Ishikawa (cell line): ENCODE measurements at regions not wholly inside any gene's neighbourhood (a gene's known extent, or its start where the extent isn't known, plus 50 kb on each side); places are given as distances from the start of the nearest gene placed in this dataset.

Experiments
- CEBPB ChIP-seq: IDR thresholded peaks from 2 replicates; pipeline ENCODE4 v1.6.1; 2012
- CREB1 ChIP-seq: IDR thresholded peaks from 2 replicates; pipeline ENCODE4 v1.6.1; 2012; ENCODE audit warnings: low read depth
- EP300 ChIP-seq: IDR thresholded peaks from 2 replicates; pipeline ENCODE4 v1.6.1; 2012; ENCODE audit warnings: borderline replicate concordance
- FOXM1 ChIP-seq: IDR thresholded peaks from 2 replicates; pipeline ENCODE4 v1.6.1; 2012; ENCODE audit warnings: low read depth, borderline replicate concordance
- MAX ChIP-seq: IDR thresholded peaks from 2 replicates; pipeline ENCODE4 v1.6.1; 2012
- NFIC ChIP-seq: IDR thresholded peaks from 2 replicates; pipeline ENCODE4 v1.6.1; 2012
- RAD21 ChIP-seq: IDR thresholded peaks from 2 replicates; pipeline ENCODE4 v1.6.1; 2012; ENCODE audit warnings: low read depth
- REST ChIP-seq: IDR thresholded peaks from 2 replicates; pipeline ENCODE4 v1.6.1; 2012; ENCODE audit warnings: low read depth, mild to moderate bottlenecking
- TAF1 ChIP-seq: IDR thresholded peaks from 2 replicates; pipeline ENCODE4 v1.6.1; 2012; ENCODE audit warnings: low read depth, mild to moderate bottlenecking
- TCF12 ChIP-seq: IDR thresholded peaks from 2 replicates; pipeline ENCODE4 v1.6.1; 2012; ENCODE audit warnings: low read depth
- TEAD4 ChIP-seq: IDR thresholded peaks from 2 replicates; pipeline ENCODE4 v1.6.1; 2012
- USF1 ChIP-seq: IDR thresholded peaks from 2 replicates; pipeline ENCODE4 v1.6.1; 2012
- YY1 ChIP-seq: IDR thresholded peaks from 2 replicates; pipeline ENCODE4 v1.6.1; 2012; ENCODE audit warnings: low read depth
- ZBTB7A ChIP-seq: IDR thresholded peaks from 2 replicates; pipeline ENCODE4 v1.6.1; 2012; ENCODE audit warnings: low read depth

- TF ChIP-seq REST (no peak), RAD21 (peak; percentile 11; the same call in 1 of the 2 replicates), EP300 (peak; percentile 61; the same call in 1 of the 2 replicates), NFIC (peak; percentile 61), TAF1 (no peak), TEAD4 (peak; percentile 70), YY1 (no peak), TCF12 (peak; percentile 64)
These were observed 101.2 kb upstream of the SLC38A2 start for GRCh38 chr12:46473634-46474329.

- TF ChIP-seq USF1 (no peak), FOXM1 (peak; percentile 46; the same call in 1 of the 2 replicates), TCF12 (0 out of 2 replicates have a peak, but pooled peaks have one; percentile 31), TEAD4 (peak; percentile 60), NFIC (peak; percentile 98), CEBPB (peak; percentile 32; the same call in 1 of the 2 replicates)
These were observed 100.5 kb upstream of the SLC38A2 start for GRCh38 chr12:46472893-46473633.

- no peak for TF ChIP-seq USF1
- no peak for TF ChIP-seq NFIC
These were observed 99.7 kb upstream of the SLC38A2 start for GRCh38 chr12:46472144-46472705.

- TF ChIP-seq CREB1 (no peak), USF1 (no peak), NFIC (no peak), TAF1 (no peak), TCF12 (no peak), ZBTB7A (no peak), FOXM1 (no peak), EP300 (no peak), REST (no peak)
These were observed 98.8 kb upstream of the SLC38A2 start for GRCh38 chr12:46471404-46471803.

GRCh38 chr12:46470975-46471374 lies 98.4 kb upstream of the SLC38A2 start:
- TF ChIP-seq TCF12, result no peak
- no peak for TF ChIP-seq YY1
- no peak for TF ChIP-seq REST
- TF ChIP-seq EP300, result no peak
- no peak for TF ChIP-seq MAX
- no peak for TF ChIP-seq FOXM1
- TF ChIP-seq TEAD4, result no peak
- no peak for TF ChIP-seq NFIC
- TF ChIP-seq CREB1, result no peak
- no peak for TF ChIP-seq RAD21
